DOHH2 (cell line): ENCODE measurements at regions not wholly inside any gene's neighbourhood (a gene's known extent, or its start where the extent isn't known, plus 50 kb on each side); places are given as distances from the start of the nearest gene placed in this dataset.

Experiments used
- CTCF ChIP-seq: fragments of 200-600 bp; sonication (generic); IDR thresholded peaks from one replicate; pipeline ENCODE4 v1.5.1; 2014; ENCODE audit warnings: antibody characterized with exemption, mild to moderate bottlenecking, low read depth, low read length; ENCODE audit not compliant: poor library complexity, severe bottlenecking
- EZH2phosphoT487 ChIP-seq: fragments of 200-600 bp; sonication (generic); IDR thresholded peaks from 2 replicates; pipeline ENCODE4 v1.6.1; 2017; ENCODE audit warnings: borderline replicate concordance, mild to moderate bottlenecking, antibody characterized with exemption, low read length, moderate library complexity, mixed read lengths

GRCh38 chr3:160061525-160061924 lies 72.9 kb downstream of the IL12A start:
- TF ChIP-seq CTCF (no peak), EZH2phosphoT487 (no peak)
